HG03108 (cell line): ENCODE measurements at regions not wholly inside any gene's neighbourhood (a gene's known extent, or its start where the extent isn't known, plus 50 kb on each side); places are given as distances from the start of the nearest gene placed in this dataset.
"Not testable (repeated sequence)": the region's sequence is repeated elsewhere in the genome, so short reads cannot be mapped to it uniquely, and the experiment has no call there.

ENCODE experiments used
- ATAC-seq: cut with Tn5 transposase; IDR thresholded peaks from one replicate; pipeline ENCODE4 v1.9.1; 2021; ENCODE audit warnings: moderate library complexity; ENCODE audit not compliant: unreplicated experiment

DNA sequence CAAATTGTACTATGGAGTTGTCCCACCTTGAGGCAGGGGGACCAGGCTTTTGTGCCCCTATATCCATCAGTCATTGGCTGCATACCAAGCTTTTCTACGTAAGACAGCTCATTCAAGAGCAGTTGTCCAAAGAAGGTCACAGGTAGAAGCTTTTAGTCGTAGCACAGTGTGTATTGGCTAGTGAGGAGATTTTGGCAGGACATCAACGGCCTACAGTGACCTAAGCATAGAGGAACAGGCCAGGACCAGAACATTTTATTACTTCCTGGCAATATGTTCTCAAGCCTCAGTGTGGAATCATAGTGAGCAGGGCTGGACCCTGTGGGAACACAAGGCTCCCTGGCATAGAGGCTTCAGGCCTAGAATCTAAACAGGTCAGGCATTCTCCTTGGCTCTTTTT, 105.4 kb upstream of the ANKRD28 start:
- ATAC-seq, result no peak

DNA sequence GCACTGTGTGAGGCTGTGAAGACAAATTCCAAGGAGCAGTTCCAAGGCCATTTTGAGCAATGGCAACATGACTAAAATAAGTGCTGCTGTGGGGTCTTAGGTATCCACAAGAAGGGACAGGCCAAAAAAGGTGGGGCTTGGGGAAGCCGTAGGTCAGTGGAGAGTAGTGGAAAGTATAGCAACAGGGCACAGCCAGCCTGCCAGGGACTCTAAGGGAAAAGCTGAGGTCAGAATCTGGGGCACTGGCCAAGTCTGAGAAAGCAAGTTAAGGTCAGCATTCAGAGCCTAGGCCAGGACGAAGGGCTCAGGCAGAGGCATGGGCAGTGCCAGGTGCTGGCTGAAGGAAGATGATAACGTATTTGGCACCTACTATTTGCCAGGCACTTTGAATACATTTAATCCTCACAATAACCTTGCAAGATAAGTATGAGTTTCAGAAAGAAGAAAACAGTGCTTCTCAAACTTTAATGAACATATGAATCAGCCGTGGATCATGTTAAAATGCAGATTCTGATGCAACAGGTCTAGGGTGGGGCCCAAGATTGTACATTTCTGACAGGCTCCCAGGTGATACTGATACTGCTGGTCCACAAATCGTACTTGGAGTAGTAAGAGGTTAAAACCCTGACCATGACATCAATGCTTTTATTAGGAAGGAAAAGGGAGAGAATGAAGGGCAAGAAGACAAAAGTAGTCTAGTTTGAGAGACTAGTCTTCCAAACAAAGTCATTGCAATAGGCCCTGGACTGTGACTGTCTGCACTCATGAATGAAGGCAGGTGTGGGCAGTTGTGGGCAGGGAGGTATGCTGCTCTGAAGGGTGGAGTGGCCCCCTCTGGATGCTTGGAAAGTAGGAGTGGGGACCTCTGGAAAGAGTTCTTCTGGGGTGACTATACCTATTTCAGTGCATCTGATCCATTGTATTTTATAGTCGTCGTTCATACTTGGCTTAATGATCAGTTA, 106.3 kb upstream of the ANKRD28 start:
- no peak for ATAC-seq

GRCh38 chr3:15905041-15905440, 107.3 kb upstream of the ANKRD28 start:
- no peak for ATAC-seq

GRCh38 chr3:15907403-15907802, 109.6 kb upstream of the ANKRD28 start:
- ATAC-seq, result not testable (repeated sequence)

GRCh38 chr3:15918988-15919387, 121.2 kb upstream of the ANKRD28 start:
- no peak for ATAC-seq

GRCh38 chr3:15919971-15920370, 122.2 kb upstream of the ANKRD28 start:
- ATAC-seq, result no peak

DNA sequence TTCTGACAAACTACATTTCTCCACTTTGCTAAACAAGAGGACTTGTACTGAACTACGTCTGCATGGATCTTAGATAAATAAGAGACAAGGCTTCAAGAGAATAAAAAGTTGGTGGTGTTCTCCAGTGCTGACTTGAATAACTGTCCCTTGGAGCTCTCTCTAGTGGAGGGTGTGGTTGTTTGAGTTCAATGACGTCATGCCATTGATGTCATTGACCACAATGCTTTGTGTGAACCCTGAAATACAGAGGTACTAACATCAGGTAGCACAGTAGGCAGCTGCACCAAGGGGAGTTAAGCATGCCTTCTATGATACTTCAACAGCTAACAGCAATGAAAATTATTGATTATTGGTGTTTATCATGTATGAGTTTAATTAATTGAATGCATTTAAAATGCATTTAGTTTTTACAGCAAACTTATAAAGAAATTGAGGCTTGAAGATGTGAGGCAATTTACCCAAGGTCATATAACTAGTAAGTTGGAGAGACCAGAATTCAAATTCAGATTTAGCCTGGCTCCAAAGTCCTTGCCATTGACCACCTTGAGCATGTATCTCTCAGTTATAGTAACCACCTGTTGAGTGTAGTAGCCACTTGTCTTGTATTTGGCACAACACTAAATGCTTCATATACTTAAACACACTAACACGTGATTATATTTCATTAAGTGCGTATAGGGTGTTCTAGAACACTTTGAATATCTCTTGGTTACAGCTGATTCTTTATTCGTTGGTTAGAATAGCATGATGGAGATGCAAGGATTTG, 126.0 kb upstream of the ANKRD28 start:
- no peak for ATAC-seq

- no peak for ATAC-seq
Observed at GRCh38 chr3:15924914-15925313, 127.1 kb upstream of the ANKRD28 start.

GRCh38 chr3:15926871-15927270, 129.1 kb upstream of the ANKRD28 start:
- ATAC-seq, result no peak

GRCh38 chr3:15927969-15928368, 130.2 kb upstream of the ANKRD28 start:
- ATAC-seq, result no peak

GRCh38 chr3:15929944-15930571, 132.3 kb upstream of the ANKRD28 start:
- no peak for ATAC-seq

- ATAC-seq, result no peak
Observed at GRCh38 chr3:15932348-15933300, 134.8 kb upstream of the ANKRD28 start.

- ATAC-seq, result no peak
Observed at GRCh38 chr3:15933439-15934139, 135.8 kb upstream of the ANKRD28 start.

DNA sequence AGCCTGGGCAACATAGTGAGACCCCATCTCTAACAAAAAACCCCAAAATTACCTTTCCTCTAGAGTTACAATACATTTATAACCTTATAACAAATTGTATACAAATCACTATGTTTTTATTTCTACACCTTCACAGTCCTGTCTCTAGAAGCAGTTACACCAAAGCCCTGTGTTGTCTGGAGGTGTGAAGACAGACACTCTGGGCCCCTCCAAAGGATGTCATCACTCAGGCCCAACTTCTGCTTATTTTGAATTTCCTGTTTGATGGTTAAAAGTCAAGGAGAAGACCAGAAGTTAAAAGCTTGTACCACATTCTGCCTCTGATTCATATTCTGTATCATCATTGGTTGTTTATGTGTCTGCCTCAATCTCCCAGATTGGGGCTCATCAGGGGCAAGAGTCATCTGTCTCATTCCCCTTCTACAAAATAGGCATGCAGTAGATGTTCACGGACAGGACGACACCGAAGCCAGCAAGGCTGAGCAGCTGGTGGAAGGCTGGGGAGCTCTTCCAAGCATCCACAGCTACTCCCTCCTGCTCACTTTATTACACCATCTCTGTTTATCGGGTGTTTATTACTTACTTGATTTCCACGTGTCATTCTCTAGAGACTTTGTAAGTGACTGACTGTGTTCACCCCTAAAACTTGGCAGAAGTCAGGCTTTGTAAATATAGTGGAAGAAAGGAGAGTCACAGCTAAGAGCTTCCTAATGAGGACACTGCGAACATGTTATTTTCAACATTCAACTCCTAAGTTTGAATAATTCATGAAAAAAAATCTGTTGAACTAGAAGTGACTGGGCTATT, 136.8 kb upstream of the ANKRD28 start:
- ATAC-seq, result no peak

DNA sequence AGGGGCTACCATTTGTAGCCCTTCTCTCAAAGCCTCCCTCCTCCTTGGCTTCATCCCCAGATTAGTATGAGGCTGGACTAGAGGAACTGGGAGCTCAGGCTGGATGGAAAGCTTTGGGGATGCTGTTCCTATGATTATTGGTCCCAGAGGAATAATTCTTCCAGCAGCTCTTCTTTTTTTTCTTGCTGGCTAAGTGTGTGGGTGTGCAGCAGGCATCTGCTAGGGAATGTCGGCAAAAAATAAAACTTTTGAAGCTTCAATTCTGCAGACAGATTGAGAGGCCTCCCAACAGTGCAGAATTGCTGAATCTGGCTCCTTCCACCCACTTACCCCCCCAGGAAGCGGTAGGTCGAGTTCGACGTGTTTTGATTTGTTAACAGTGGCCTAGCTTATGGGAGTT, 138.5 kb upstream of the ANKRD28 start:
- no peak for ATAC-seq

- no peak for ATAC-seq
Observed at GRCh38 chr3:15940641-15941040, 142.9 kb upstream of the ANKRD28 start.

- ATAC-seq, result not testable (repeated sequence)
Observed at GRCh38 chr3:15941457-15941856, 143.7 kb upstream of the ANKRD28 start.

DNA sequence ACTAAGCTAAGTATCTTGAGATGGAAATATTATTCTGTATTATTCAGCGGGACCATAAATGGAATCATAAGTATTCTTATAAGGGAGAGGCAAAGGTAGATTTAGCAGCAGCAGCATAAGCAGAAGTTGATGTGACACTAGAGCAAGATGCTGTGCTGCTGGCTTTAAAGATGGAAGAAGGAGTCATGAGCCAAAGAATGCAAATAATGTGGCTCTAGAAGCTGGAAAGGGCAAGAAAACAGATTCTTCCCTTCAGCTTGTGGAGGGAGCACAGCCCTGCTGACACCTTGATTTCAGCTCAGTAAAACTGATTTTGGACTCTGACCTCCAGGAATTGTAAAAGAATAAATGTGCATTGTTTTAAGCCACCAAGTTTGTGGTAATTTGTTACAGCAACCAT, 144.2 kb upstream of the ANKRD28 start:
- no peak for ATAC-seq

DNA sequence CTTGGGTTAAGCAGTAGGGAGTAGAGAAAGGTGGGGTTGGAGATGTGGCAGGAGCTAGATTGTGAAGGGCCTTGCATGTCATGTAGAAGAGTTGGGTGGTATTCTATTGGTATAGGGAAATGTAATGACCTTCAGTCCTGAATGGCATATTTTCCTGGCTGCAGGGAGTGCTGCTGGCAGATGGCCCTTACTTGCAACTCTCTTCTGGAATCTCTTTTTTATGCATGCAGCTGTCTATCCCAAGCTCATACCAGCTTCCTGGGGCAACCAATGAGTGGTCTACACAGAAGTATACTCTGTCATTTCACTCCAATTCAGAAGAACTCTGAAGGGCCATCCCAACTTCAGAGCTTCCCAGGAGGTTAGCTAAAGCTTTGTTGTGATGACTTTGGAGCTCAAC, 144.7 kb upstream of the ANKRD28 start:
- ATAC-seq, result no peak
